HT-29 (cell line): ENCODE measurements at regions not wholly inside any gene's neighbourhood (a gene's known extent, or its start where the extent isn't known, plus 50 kb on each side); places are given as distances from the start of the nearest gene placed in this dataset.

Source experiments
- DNase-seq: peaks from one replicate; pipeline ENCODE4 v3.0.0-alpha.2; 2015; ENCODE audit warnings: low spot score

- no peak for DNase-seq
These were observed 525.1 kb downstream of the TCERG1L start for GRCh38 chr10:130786365-130786966.

- no peak for DNase-seq
These were observed 524.3 kb downstream of the TCERG1L start for GRCh38 chr10:130787243-130787642.

- DNase-seq, result no peak
These were observed 523.7 kb downstream of the TCERG1L start for GRCh38 chr10:130787821-130788220.

GRCh38 chr10:130790339-130790738, 521.2 kb downstream of the TCERG1L start:
- no peak for DNase-seq

GRCh38 chr10:130792096-130792845, 519.2 kb downstream of the TCERG1L start:
- no peak for DNase-seq

- no peak for DNase-seq
These were observed 515.7 kb downstream of the TCERG1L start for GRCh38 chr10:130795819-130796218.

- DNase-seq, result no peak
These were observed 512.0 kb downstream of the TCERG1L start for GRCh38 chr10:130799532-130799931.

GRCh38 chr10:130800281-130800680, 511.2 kb downstream of the TCERG1L start:
- no peak for DNase-seq

- DNase-seq, result no peak
These were observed 510.2 kb downstream of the TCERG1L start for GRCh38 chr10:130801276-130801675.

GRCh38 chr10:130801784-130802183, 509.7 kb downstream of the TCERG1L start:
- DNase-seq, result no peak

GRCh38 chr10:130802301-130802700, 509.2 kb downstream of the TCERG1L start:
- no peak for DNase-seq

- no peak for DNase-seq
These were observed 507.2 kb downstream of the TCERG1L start for GRCh38 chr10:130804281-130804680.

GRCh38 chr10:130804778-130805634, 506.5 kb downstream of the TCERG1L start:
- no peak for DNase-seq

GRCh38 chr10:130805635-130806030, 505.9 kb downstream of the TCERG1L start:
- DNase-seq, result no peak

GRCh38 chr10:130806426-130806825, 505.1 kb downstream of the TCERG1L start:
- DNase-seq, result no peak

GRCh38 chr10:130807096-130807495, 504.4 kb downstream of the TCERG1L start:
- DNase-seq, result no peak

GRCh38 chr10:130807721-130808120, 503.8 kb downstream of the TCERG1L start:
- DNase-seq, result no peak

GRCh38 chr10:130808243-130808642, 503.3 kb downstream of the TCERG1L start:
- DNase-seq, result no peak

GRCh38 chr10:130808686-130809085, 502.8 kb downstream of the TCERG1L start:
- no peak for DNase-seq

GRCh38 chr10:130809181-130809580, 502.3 kb downstream of the TCERG1L start:
- no peak for DNase-seq

GRCh38 chr10:130809761-130810515, 501.6 kb downstream of the TCERG1L start:
- DNase-seq, result no peak

- no peak for DNase-seq
These were observed 500.7 kb downstream of the TCERG1L start for GRCh38 chr10:130810856-130811255.
